ENCODE measurements at regions not wholly inside any gene's neighbourhood (a gene's known extent, or its start where the extent isn't known, plus 50 kb on each side); places are given as distances from the start of the nearest gene placed in this dataset.

GRCh38 chr18:39672171-39672570 lies 2106.6 kb upstream of the CELF4 start (continued):
- TF ChIP-seq RBBP5 (IDR thresholded peaks at IDR 0.05; ENCODE audit: borderline replicate concordance, low read depth, low read length) = no peak
- TF ChIP-seq, protein P1, sequence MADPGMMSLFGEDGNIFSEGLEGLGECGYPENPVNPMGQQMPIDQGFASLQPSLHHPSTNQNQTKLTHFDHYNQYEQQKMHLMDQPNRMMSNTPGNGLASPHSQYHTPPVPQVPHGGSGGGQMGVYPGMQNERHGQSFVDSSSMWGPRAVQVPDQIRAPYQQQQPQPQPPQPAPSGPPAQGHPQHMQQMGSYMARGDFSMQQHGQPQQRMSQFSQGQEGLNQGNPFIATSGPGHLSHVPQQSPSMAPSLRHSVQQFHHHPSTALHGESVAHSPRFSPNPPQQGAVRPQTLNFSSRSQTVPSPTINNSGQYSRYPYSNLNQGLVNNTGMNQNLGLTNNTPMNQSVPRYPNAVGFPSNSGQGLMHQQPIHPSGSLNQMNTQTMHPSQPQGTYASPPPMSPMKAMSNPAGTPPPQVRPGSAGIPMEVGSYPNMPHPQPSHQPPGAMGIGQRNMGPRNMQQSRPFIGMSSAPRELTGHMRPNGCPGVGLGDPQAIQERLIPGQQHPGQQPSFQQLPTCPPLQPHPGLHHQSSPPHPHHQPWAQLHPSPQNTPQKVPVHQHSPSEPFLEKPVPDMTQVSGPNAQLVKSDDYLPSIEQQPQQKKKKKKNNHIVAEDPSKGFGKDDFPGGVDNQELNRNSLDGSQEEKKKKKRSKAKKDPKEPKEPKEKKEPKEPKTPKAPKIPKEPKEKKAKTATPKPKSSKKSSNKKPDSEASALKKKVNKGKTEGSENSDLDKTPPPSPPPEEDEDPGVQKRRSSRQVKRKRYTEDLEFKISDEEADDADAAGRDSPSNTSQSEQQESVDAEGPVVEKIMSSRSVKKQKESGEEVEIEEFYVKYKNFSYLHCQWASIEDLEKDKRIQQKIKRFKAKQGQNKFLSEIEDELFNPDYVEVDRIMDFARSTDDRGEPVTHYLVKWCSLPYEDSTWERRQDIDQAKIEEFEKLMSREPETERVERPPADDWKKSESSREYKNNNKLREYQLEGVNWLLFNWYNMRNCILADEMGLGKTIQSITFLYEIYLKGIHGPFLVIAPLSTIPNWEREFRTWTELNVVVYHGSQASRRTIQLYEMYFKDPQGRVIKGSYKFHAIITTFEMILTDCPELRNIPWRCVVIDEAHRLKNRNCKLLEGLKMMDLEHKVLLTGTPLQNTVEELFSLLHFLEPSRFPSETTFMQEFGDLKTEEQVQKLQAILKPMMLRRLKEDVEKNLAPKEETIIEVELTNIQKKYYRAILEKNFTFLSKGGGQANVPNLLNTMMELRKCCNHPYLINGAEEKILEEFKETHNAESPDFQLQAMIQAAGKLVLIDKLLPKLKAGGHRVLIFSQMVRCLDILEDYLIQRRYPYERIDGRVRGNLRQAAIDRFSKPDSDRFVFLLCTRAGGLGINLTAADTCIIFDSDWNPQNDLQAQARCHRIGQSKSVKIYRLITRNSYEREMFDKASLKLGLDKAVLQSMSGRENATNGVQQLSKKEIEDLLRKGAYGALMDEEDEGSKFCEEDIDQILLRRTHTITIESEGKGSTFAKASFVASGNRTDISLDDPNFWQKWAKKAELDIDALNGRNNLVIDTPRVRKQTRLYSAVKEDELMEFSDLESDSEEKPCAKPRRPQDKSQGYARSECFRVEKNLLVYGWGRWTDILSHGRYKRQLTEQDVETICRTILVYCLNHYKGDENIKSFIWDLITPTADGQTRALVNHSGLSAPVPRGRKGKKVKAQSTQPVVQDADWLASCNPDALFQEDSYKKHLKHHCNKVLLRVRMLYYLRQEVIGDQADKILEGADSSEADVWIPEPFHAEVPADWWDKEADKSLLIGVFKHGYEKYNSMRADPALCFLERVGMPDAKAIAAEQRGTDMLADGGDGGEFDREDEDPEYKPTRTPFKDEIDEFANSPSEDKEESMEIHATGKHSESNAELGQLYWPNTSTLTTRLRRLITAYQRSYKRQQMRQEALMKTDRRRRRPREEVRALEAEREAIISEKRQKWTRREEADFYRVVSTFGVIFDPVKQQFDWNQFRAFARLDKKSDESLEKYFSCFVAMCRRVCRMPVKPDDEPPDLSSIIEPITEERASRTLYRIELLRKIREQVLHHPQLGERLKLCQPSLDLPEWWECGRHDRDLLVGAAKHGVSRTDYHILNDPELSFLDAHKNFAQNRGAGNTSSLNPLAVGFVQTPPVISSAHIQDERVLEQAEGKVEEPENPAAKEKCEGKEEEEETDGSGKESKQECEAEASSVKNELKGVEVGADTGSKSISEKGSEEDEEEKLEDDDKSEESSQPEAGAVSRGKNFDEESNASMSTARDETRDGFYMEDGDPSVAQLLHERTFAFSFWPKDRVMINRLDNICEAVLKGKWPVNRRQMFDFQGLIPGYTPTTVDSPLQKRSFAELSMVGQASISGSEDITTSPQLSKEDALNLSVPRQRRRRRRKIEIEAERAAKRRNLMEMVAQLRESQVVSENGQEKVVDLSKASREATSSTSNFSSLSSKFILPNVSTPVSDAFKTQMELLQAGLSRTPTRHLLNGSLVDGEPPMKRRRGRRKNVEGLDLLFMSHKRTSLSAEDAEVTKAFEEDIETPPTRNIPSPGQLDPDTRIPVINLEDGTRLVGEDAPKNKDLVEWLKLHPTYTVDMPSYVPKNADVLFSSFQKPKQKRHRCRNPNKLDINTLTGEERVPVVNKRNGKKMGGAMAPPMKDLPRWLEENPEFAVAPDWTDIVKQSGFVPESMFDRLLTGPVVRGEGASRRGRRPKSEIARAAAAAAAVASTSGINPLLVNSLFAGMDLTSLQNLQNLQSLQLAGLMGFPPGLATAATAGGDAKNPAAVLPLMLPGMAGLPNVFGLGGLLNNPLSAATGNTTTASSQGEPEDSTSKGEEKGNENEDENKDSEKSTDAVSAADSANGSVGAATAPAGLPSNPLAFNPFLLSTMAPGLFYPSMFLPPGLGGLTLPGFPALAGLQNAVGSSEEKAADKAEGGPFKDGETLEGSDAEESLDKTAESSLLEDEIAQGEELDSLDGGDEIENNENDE (IDR thresholded peaks at IDR 0.05; ENCODE audit: insufficient replicate concordance, low read length) = no peak

All from H1 (cell line).